Astrocyte (in vitro differentiated cells and primary cell): ENCODE measurements at regions not wholly inside any gene's neighbourhood (a gene's known extent, or its start where the extent isn't known, plus 50 kb on each side); places are given as distances from the start of the nearest gene placed in this dataset.

Source experiments
- CTCF ChIP-seq: IDR thresholded peaks from 2 replicates; pipeline ENCODE4 v1.5.1; 2011; ENCODE audit warnings: low read depth, mild to moderate bottlenecking, inconsistent platforms, low read length, moderate library complexity; ENCODE audit not compliant: insufficient read depth
- EZH2 ChIP-seq: IDR thresholded peaks from 2 replicates; pipeline ENCODE4 v1.6.1; 2012; ENCODE audit warnings: mild to moderate bottlenecking, low read length, inconsistent platforms; ENCODE audit not compliant: insufficient read depth

GRCh38 chr13:82925114-82925513, 957.2 kb downstream of the SLITRK1 start:
- no peak for TF ChIP-seq EZH2
- TF ChIP-seq CTCF = no peak
